GM19328 (cell line): ENCODE measurements at regions not wholly inside any gene's neighbourhood (a gene's known extent, or its start where the extent isn't known, plus 50 kb on each side); places are given as distances from the start of the nearest gene placed in this dataset.
"Not testable (repeated sequence)": the region's sequence is repeated elsewhere in the genome, so short reads cannot be mapped to it uniquely, and the experiment has no call there.

ENCODE experiments used
- ATAC-seq: cut with Tn5 transposase; IDR thresholded peaks from one replicate; pipeline ENCODE4 v1.9.1; 2021; ENCODE audit warnings: mild to moderate bottlenecking, moderate library complexity; ENCODE audit not compliant: unreplicated experiment

DNA sequence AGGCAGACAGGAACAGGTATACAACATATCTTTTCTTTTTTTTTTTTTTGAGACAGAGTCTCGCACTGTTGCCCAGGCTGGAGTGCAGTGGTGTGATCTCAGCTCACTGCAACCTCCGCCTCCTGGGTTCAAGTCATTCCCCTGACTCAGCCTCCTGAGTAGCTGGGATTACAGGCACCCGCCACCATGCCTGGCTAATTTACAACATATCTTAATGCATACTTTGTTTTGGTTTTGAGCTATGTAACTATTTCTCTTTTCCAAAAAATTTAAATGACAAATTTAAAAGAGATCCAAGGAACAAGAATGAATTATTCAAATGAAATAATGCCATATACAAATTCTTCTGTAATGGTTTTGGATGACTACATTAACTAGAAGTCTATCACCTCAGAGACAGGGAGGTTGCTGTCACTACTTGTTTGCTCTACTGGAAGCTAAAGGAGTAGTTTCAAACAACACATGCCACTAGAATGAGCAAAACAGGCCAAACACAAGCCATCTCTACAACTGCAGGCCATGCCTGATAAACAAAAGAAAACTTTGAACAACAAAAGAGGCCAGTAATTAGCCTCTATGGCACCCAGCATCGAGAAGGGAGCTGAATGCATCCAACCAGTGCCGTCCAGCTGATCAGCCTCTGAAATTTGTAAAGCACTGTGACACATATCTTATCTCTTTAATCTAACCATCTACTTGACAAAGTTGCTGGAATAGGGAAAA, 133.6 kb upstream of the VOPP1 start:
- not testable (repeated sequence) for ATAC-seq

DNA sequence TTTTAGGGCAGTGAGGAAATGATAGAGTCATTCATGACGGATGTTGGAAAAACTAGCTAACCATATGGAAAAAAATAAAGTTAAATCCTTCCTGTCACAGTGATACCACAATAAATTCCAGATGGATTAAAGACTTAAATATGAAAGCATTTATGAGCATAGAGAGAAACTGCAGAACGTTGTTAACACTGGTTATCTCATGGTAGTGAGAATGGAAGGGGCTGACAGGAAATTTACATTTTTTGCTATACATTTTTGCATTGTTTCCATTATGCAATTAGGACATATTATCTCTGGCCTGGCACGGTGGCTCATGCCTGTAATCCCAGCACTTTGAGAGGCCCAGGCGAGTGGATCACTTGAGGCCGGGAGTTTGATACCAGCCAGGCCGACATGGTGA, 130.5 kb upstream of the VOPP1 start:
- ATAC-seq: not testable (repeated sequence)

- ATAC-seq: not testable (repeated sequence)
Observed at GRCh38 chr7:55699450-55699842, 127.1 kb upstream of the VOPP1 start.

- ATAC-seq: not testable (repeated sequence)
Observed at GRCh38 chr7:55698607-55699449, 126.5 kb upstream of the VOPP1 start.

GRCh38 chr7:55695893-55696701, 123.8 kb upstream of the VOPP1 start:
- not testable (repeated sequence) for ATAC-seq

- ATAC-seq: not testable (repeated sequence)
Observed at GRCh38 chr7:55694484-55694883, 122.2 kb upstream of the VOPP1 start.

- not testable (repeated sequence) for ATAC-seq
Observed at GRCh38 chr7:55688684-55689681, 116.7 kb upstream of the VOPP1 start.

DNA sequence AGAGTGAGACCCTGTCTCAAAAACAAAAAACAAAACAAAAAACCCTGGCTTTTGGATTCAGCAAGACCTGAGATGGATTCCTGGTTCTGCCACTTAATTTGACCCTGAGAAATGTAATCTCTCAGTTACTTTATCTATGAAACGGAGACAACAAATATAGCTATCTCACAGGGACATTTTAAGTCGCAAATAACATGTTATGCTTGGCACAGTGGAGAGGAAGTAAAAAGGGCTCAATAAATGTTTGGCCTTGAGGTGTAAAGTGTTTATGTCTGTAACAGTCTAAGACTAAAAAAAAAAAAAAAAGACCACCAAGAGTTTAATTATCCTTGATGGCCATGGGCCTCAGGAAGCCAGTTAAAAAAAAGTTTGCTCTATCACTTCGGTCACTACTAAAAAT, 116.0 kb upstream of the VOPP1 start:
- ATAC-seq: not testable (repeated sequence)

- not testable (repeated sequence) for ATAC-seq
Observed at GRCh38 chr7:55687252-55687651, 115.0 kb upstream of the VOPP1 start.

DNA sequence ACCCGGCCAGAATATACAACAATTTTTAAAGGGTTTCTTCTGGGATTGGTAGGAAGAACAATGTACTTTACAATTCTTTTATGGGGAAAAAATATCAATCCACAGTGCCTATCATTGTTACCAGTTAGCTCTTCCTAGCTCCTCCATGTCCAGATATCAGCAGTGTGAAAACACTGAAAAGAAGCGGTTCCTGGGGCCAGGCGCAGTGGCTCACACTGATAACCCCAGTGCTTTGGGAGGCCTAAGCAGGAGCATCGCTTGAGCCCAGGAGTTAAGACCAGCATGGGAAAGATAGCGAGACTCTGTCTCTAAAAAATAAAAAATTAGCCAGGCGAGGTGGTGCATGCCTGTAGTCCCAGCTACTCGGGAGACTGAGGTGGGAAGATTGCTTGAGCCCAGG, 114.5 kb upstream of the VOPP1 start:
- ATAC-seq: not testable (repeated sequence)

DNA sequence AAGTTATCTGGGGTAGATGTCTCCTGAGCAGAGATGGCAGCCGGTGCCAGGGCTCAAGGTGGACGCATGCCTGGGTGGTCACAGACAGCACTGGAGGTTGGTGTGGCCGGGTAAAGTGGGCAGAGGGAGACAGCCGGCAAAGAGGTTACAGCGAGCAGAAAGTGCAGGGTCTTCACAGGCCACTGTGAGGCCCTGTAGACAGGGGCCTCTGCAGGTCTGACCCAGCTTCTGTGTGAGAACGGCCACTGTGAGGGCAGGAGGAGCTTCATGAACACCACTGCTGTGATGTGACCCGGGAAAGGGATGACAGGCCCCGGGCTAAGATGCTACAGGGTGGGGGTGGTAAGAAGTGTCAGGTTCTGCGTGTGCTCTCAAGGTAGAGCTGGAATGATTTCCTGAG, 111.2 kb upstream of the VOPP1 start:
- ATAC-seq: not testable (repeated sequence)

DNA sequence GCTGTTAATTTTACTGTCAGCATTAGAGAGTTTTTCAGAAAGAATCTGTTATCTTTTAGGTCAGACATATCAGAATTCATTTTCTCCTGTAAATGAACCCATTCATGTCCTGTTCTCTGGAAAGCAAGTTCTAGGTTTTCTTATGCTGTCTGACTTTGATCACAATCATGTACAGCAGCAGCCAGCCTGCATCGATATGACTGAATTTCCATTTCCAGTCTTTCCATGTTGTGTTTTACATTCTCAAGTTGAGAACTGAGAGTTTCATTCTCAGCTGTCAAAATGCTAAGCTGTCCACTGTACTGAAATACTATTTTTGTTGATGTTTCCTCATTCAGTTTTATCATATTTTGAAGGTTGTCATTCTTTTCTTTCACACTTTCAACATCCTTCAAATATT, 103.3 kb upstream of the VOPP1 start:
- ATAC-seq: not testable (repeated sequence)

DNA sequence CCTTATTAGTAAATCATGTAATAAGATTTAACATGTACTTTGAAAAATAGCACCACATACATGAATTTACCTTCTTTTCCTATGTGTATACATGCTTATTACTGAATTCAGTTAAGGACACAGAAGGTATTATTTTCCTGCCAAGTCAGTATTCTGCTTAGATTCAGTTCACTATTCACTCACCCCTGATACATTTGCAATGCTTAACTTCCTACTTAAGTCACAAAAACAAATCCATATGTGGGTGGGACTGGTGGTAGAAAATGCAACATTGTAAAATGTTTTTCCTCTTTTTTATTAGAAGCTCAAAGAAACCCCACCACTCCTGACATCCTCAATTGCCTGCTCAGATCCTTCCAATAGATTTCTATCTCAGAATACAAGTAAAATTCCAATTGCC, 101.2 kb upstream of the VOPP1 start:
- ATAC-seq: not testable (repeated sequence)

- not testable (repeated sequence) for ATAC-seq
Observed at GRCh38 chr7:55672084-55672483, 99.8 kb upstream of the VOPP1 start.

DNA sequence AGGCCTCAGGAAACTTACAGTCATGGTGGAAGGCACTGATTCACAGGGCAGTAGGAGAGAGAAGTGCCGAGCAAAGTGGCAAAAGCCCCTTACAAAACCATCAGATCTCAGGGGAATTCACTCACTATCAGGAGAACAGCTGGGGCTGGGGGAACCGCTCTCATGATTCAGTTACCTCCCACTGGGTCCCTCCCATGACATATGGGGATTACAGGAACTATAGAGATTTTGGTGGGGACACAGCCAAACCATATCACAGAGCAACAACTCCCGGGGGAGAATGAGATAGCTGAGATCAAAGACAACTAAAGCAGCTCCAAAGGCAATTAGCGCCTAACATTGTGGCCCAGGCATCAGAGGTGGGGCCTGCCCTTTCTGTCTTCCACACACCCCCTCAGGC, 85.4 kb upstream of the VOPP1 start:
- no peak for ATAC-seq

DNA sequence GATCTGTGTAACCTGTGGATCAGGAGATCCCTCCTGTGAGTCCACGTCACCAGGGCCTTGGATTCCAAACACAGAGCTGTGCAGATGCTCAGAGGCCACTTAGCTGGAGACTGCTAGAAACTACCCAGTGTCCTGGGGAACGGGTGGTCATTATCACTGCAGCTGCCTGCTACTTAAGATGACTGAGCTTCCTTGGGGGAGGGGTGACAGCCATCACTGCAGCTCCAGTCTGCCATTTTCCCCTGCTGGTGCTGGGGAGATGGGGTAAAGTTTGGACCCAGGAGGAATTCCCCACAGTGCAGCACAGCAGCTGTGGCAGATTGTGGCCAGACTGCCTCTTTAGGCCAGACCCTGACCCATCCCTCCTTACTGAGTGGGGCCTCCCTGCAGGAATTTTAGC, 78.8 kb upstream of the VOPP1 start:
- ATAC-seq: no peak

- no peak for ATAC-seq
Observed at GRCh38 chr7:55649238-55649637, 76.9 kb upstream of the VOPP1 start.

GRCh38 chr7:55644567-55644966, 72.3 kb upstream of the VOPP1 start:
- no peak for ATAC-seq

DNA sequence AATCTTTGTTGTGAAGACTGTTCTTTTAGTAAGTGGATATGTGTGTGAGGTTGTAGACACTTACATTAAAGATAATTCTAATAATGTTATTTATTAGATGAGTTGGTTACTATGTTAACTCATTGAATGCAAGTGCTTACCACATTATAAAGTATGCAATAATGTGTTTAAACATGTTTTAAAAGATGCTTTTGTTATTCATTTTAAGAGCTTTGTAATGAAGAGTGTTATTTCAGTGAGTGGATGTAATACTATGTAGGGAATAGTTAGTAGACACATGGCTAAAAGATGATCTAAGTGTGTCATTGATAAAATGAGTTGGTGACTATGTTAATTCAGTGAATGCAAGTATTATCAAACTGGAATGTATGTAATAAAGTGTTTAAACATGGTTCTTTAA, 70.0 kb upstream of the VOPP1 start:
- ATAC-seq: no peak

DNA sequence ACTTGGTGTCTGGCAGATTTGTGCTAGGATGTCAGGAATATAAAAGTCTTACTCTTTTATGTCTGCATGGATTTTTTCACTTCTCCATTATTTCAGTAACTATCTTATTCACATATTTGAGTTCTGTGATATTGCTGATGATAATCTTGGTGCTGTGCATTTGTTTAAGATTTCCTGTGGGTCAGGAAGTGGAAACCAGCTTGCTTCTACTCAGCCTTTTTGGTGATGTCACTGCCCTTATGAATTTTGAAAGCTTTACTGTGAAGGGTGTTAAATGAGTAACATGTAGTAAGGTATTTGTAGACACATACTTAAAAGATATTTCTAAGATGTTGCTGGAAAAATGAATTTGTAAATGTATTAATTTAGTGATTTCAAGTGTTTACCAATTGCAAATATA, 69.5 kb upstream of the VOPP1 start:
- ATAC-seq: no peak
